Neuronal stem cell (in vitro differentiated cells): ENCODE measurements at regions not wholly inside any gene's neighbourhood (a gene's known extent, or its start where the extent isn't known, plus 50 kb on each side); places are given as distances from the start of the nearest gene placed in this dataset.
A peak's percentile ranks its signal among the peaks of the same experiment; 100 is the strongest.

ENCODE experiments used
- DNase-seq: peaks from one replicate; pipeline ENCODE4 v3.0.0-alpha.2; 2013; ENCODE audit warnings: low spot score
- H2AFZ ChIP-seq: one replicate; pipeline ENCODE4 v1.6.1; 2013; ENCODE audit warnings: mild to moderate bottlenecking, low read length, inconsistent platforms
- H2AK5ac ChIP-seq: 2 replicates; pipeline ENCODE4 v1.6.1; 2013; ENCODE audit warnings: low read depth, mild to moderate bottlenecking, inconsistent platforms, low read length, moderate library complexity, mixed read lengths
- H2BK120ac ChIP-seq: 2 replicates; pipeline ENCODE4 v1.6.1; 2013; ENCODE audit warnings: low read depth, mild to moderate bottlenecking, inconsistent platforms, low read length, moderate library complexity, mixed read lengths
- H2BK12ac ChIP-seq: one replicate; pipeline ENCODE4 v1.6.1; 2013; ENCODE audit warnings: low read length, inconsistent platforms
- H2BK15ac ChIP-seq: 2 replicates; pipeline ENCODE4 v1.6.1; 2013; ENCODE audit warnings: mild to moderate bottlenecking, low read length, inconsistent platforms, mixed read lengths
- H2BK5ac ChIP-seq: one replicate; pipeline ENCODE4 v1.6.1; 2013; ENCODE audit warnings: inconsistent platforms, mild to moderate bottlenecking, low read length, moderate library complexity
- H3K14ac ChIP-seq: one replicate; pipeline ENCODE4 v1.6.1; 2013; ENCODE audit warnings: low read length, inconsistent platforms
- H3K18ac ChIP-seq: 2 replicates; pipeline ENCODE4 v1.6.1; 2013; ENCODE audit warnings: low read length, inconsistent platforms
- H3K23ac ChIP-seq: 2 replicates; pipeline ENCODE4 v1.6.1; 2013; ENCODE audit warnings: low read depth, mild to moderate bottlenecking, mixed read lengths, low read length, inconsistent platforms; ENCODE audit not compliant: poor library complexity
- H3K27ac ChIP-seq: replicated peaks from 3 replicates; pipeline ENCODE4 v1.5.1; 2013; ENCODE audit warnings: low read length, inconsistent platforms
- H3K27me3 ChIP-seq, 3 experiments: 2 replicates each; pipeline ENCODE4 v1.6.1; 2013; ENCODE audit warnings: low read length in 3 of 3, mild to moderate bottlenecking in 2 of 3, inconsistent platforms in 1 of 3, low read depth in 1 of 3, mixed read lengths in 1 of 3, moderate library complexity in 1 of 3; ENCODE audit not compliant: control insufficient read depth in 3 of 3, insufficient read depth in 3 of 3
- H3K36me3 ChIP-seq, 2 donors: replicated peaks in 1 of 2; 2 replicates each; pipeline ENCODE4 v1.6.1; 2013; ENCODE audit warnings: low read length in 2 of 2; ENCODE audit not compliant: control insufficient read depth in 2 of 2, insufficient read depth in 2 of 2
- H3K4ac ChIP-seq: 2 replicates; pipeline ENCODE4 v1.6.1; 2013; ENCODE audit warnings: inconsistent platforms, mild to moderate bottlenecking, low read length, moderate library complexity
- H3K4me1 ChIP-seq, 2 donors: 1 replicate in 1 of 2; 2 replicates in 1 of 2; pipeline ENCODE4 v1.6.1; 2013; ENCODE audit warnings: low read length in 2 of 2, low read depth in 1 of 2; ENCODE audit not compliant: control insufficient read depth in 2 of 2, insufficient read depth in 1 of 2
- H3K4me2 ChIP-seq: one replicate; pipeline ENCODE4 v1.6.1; 2013; ENCODE audit warnings: mild to moderate bottlenecking, low read length, inconsistent platforms; ENCODE audit not compliant: insufficient read depth, poor library complexity, severe bottlenecking
- H3K4me3 ChIP-seq, 2 donors: 2 replicates each; pipeline ENCODE4 v1.5.1; 2013; ENCODE audit warnings: low read length in 2 of 2, mild to moderate bottlenecking in 2 of 2, inconsistent platforms in 1 of 2, moderate library complexity in 1 of 2
- H3K79me1 ChIP-seq: one replicate; pipeline ENCODE4 v1.6.1; 2013; ENCODE audit warnings: low read depth, mild to moderate bottlenecking, inconsistent platforms, low read length, moderate library complexity
- H3K9ac ChIP-seq: one replicate; pipeline ENCODE4 v1.6.1; 2013; ENCODE audit warnings: mild to moderate bottlenecking, low read depth, low read length, inconsistent platforms; ENCODE audit not compliant: poor library complexity
- H3K9me3 ChIP-seq, 2 donors: replicated peaks in 1 of 2; 2 replicates each; pipeline versions ENCODE3 to v1.6.1; 2013; ENCODE audit warnings: low read length in 2 of 2, mild to moderate bottlenecking in 2 of 2, inconsistent platforms in 1 of 2, low read depth in 1 of 2, mixed read lengths in 1 of 2, moderate library complexity in 1 of 2; ENCODE audit not compliant: control insufficient read depth in 2 of 2, insufficient read depth in 1 of 2
- H4K8ac ChIP-seq: one replicate; pipeline ENCODE4 v1.6.1; 2013; ENCODE audit warnings: low read depth, mild to moderate bottlenecking, inconsistent platforms, low read length, moderate library complexity
- H4K91ac ChIP-seq: one replicate; pipeline ENCODE4 v1.6.1; 2013; ENCODE audit warnings: low read length, low read depth, mild to moderate bottlenecking, inconsistent platforms; ENCODE audit not compliant: poor library complexity
- WGBS, 2 donors: extraction: QIAGEN DNeasy Blood & Tissue Kit; methylation state at CpG; one replicate each; pipeline ENCODE4 v1.1.7; 2013; ENCODE audit warnings: missing lambda C conversion rate in 2 of 2, mixed read lengths in 1 of 2; ENCODE audit not compliant: insufficient read length in 2 of 2, insufficient replicate concordance in 1 of 2; ENCODE audit errors: extremely low coverage in 2 of 2; 5-methylcytosine and 5-hydroxymethylcytosine counted together

- Histone ChIP-seq H3K27me3 (no peaks in the 10 kb centered on the region), H3K4me1 (no peaks in the 10 kb centered on the region), H3K4ac (no peak overlapping the region), H2AK5ac (no peak overlapping the region), H3K9me3 (no peaks in the 10 kb centered on the region), H2BK12ac (no peak overlapping the region), H2BK15ac (no peak overlapping the region), H2AFZ (no peak overlapping the region), H3K9ac (no peak overlapping the region), H3K79me1 (no peaks in the 10 kb centered on the region), H4K91ac (no peak overlapping the region), H3K18ac (no peak overlapping the region), H3K27ac (no peak overlapping the region), H3K4me3 (no peak overlapping the region), H3K23ac (no peak overlapping the region), H3K14ac (no peak overlapping the region), H2BK120ac (no peak overlapping the region), H2BK5ac (no peak overlapping the region), H3K36me3 (no peaks in the 10 kb centered on the region), H3K4me2 (no peak overlapping the region), H4K8ac (no peak overlapping the region)
- DNase-seq = no peak
- no CpG with 5 or more reads among the region's 6 CpGs for WGBS, 2 donors
These were observed 117.8 kb upstream of the AKR1E2 start for GRCh38 chr10:4708123-4708759.

- no peak overlapping the region for H3K23ac ChIP-seq
- no peak overlapping the region for H2AK5ac ChIP-seq
- no peaks in the 10 kb centered on the region for H3K27me3 ChIP-seq
- no peak overlapping the region for H3K18ac ChIP-seq
- H2BK15ac ChIP-seq = no peak overlapping the region
- H3K9ac ChIP-seq = no peak overlapping the region
- no peak overlapping the region for H3K4me2 ChIP-seq
- H2BK120ac ChIP-seq = no peak overlapping the region
- H3K36me3 ChIP-seq = no peaks in the 10 kb centered on the region
- H2AFZ ChIP-seq = no peak overlapping the region
- no peak for DNase-seq
- H3K14ac ChIP-seq = no peak overlapping the region
- H2BK12ac ChIP-seq = no peak overlapping the region
- no peak overlapping the region for H3K27ac ChIP-seq
- no peaks in the 10 kb centered on the region for H3K79me1 ChIP-seq
- H3K4me3 ChIP-seq = no peak overlapping the region
- H3K9me3 ChIP-seq = no peaks in the 10 kb centered on the region
- H4K91ac ChIP-seq = no peak overlapping the region
- no peaks in the 10 kb centered on the region for H3K4me1 ChIP-seq
- H2BK5ac ChIP-seq = no peak overlapping the region
- no peak overlapping the region for H4K8ac ChIP-seq
- WGBS, 2 donors = no CpG with 5 or more reads among the region's 2 CpGs
- H3K4ac ChIP-seq = no peak overlapping the region
These were observed 118.8 kb upstream of the AKR1E2 start for GRCh38 chr10:4707221-4707620.

- no peak for DNase-seq
- H4K91ac ChIP-seq = no peak overlapping the region
- no peak overlapping the region for H2AFZ ChIP-seq
- H2BK12ac ChIP-seq = no peak overlapping the region
- no peak overlapping the region for H2BK5ac ChIP-seq
- peaks cover 3 to 5% of the 10 kb centered on the region in 2 donors for H3K4me1 ChIP-seq
- H3K36me3 ChIP-seq = no peaks in the 10 kb centered on the region
- no peak overlapping the region for H3K18ac ChIP-seq
- no peaks in the 10 kb centered on the region for H3K27me3 ChIP-seq
- H3K4ac ChIP-seq = no peak overlapping the region
- H3K9me3 ChIP-seq = no peaks in the 10 kb centered on the region
- no peak overlapping the region for H4K8ac ChIP-seq
- WGBS, 2 donors = no CpG with 5 or more reads among the region's 2 CpGs
- no peak overlapping the region for H3K4me3 ChIP-seq
- H3K9ac ChIP-seq = no peak overlapping the region
- no peak overlapping the region for H3K27ac ChIP-seq
- no peak overlapping the region for H2AK5ac ChIP-seq
- H3K79me1 ChIP-seq = no peaks in the 10 kb centered on the region
- H3K14ac ChIP-seq = no peak overlapping the region
- no peak overlapping the region for H3K4me2 ChIP-seq
- no peak overlapping the region for H2BK15ac ChIP-seq
- no peak overlapping the region for H3K23ac ChIP-seq
- H2BK120ac ChIP-seq = no peak overlapping the region
These were observed 121.9 kb upstream of the AKR1E2 start for GRCh38 chr10:4704034-4704545.

GRCh38 chr10:4701016-4701415 lies 125.0 kb upstream of the AKR1E2 start:
- H2BK120ac ChIP-seq = no peak overlapping the region
- H4K8ac ChIP-seq = no peak overlapping the region
- no peak overlapping the region for H3K4me2 ChIP-seq
- no peak overlapping the region for H4K91ac ChIP-seq
- no peak overlapping the region for H2BK5ac ChIP-seq
- peak overlapping the region; percentile 1 for H2AFZ ChIP-seq
- H2BK15ac ChIP-seq = no peak overlapping the region
- no peak overlapping the region for H3K4me3 ChIP-seq
- no peak overlapping the region for H3K14ac ChIP-seq
- no peak overlapping the region for H3K9ac ChIP-seq
- H3K9me3 ChIP-seq = no peaks in the 10 kb centered on the region
- no peaks in the 10 kb centered on the region for H3K27me3 ChIP-seq
- no peaks in the 10 kb centered on the region for H3K79me1 ChIP-seq
- H3K36me3 ChIP-seq = no peaks in the 10 kb centered on the region
- H3K4me1 ChIP-seq = peaks cover 3 to 5% of the 10 kb centered on the region in 2 donors
- no peak for DNase-seq
- H3K23ac ChIP-seq = no peak overlapping the region
- H2AK5ac ChIP-seq = no peak overlapping the region
- H3K4ac ChIP-seq = no peak overlapping the region
- no peak overlapping the region for H3K18ac ChIP-seq
- no peak overlapping the region for H3K27ac ChIP-seq
- WGBS, 2 donors = no CpG with 5 or more reads among the region's 4 CpGs
- no peak overlapping the region for H2BK12ac ChIP-seq
